Dendritic cell treated with granulocyte-macrophage colony-stimulating factor and Interleukin-4, amounts not matched to agents 40 ng/mL and 50 ng/mL, for 4 days (primary cell): ENCODE measurements at regions not wholly inside any gene's neighbourhood (a gene's known extent, or its start where the extent isn't known, plus 50 kb on each side); places are given as distances from the start of the nearest gene placed in this dataset.

Source experiments
- H3K27ac Mint-ChIP-seq: one replicate; pipeline ENCODE4 v1.8.0; 2022; ENCODE audit warnings: mild to moderate bottlenecking, mixed read lengths
- H3K27me3 Mint-ChIP-seq: one replicate; pipeline ENCODE4 v1.8.0; 2022; ENCODE audit warnings: mild to moderate bottlenecking, mixed read lengths
- H3K36me3 Mint-ChIP-seq: one replicate; pipeline ENCODE4 v1.8.0; 2022; ENCODE audit warnings: low read depth, mixed read lengths
- H3K4me1 Mint-ChIP-seq: one replicate; pipeline ENCODE4 v1.8.0; 2022; ENCODE audit warnings: low read depth, mixed read lengths
- H3K4me3 Mint-ChIP-seq: one replicate; pipeline ENCODE4 v1.8.0; 2022; ENCODE audit warnings: mild to moderate bottlenecking, moderate library complexity, mixed read lengths
- H3K9me3 Mint-ChIP-seq: one replicate; pipeline ENCODE4 v1.8.0; 2022; ENCODE audit warnings: mixed read lengths
- intact Hi-C: fragments of 100-400 bp; cut with micrococcal nuclease; formaldehyde crosslinking; loops from one replicate; pipeline ENCODE4 v1.15.0; 2022

GRCh38 chr17:68749349-68750207 is 148.4 kb upstream of the FAM20A start:
- peaks cover 14% of the 10 kb centered on the region for H3K9me3 Mint-ChIP-seq
- no peak overlapping the region for H3K27ac Mint-ChIP-seq
- no peaks in the 10 kb centered on the region for H3K36me3 Mint-ChIP-seq
- intact Hi-C loops: loop anchor here (10.0 kb wide), 1 partner anchor 135 kb away; no protein-coding TSS in a partner anchor
- peaks cover 6% of the 10 kb centered on the region for H3K4me1 Mint-ChIP-seq
- peaks cover 3% of the 10 kb centered on the region for H3K27me3 Mint-ChIP-seq
- H3K4me3 Mint-ChIP-seq: no peak overlapping the region

GRCh38 chr17:68748381-68748780 is 147.2 kb upstream of the FAM20A start:
- Mint-ChIP-seq H3K4me3 (no peak overlapping the region), H3K4me1 (peaks cover 6% of the 10 kb centered on the region), H3K27ac (no peak overlapping the region), H3K9me3 (peaks cover 14% of the 10 kb centered on the region), H3K27me3 (peaks cover 3% of the 10 kb centered on the region), H3K36me3 (no peaks in the 10 kb centered on the region)
- intact Hi-C loops: no loop called here

- Mint-ChIP-seq H3K4me3 (no peak overlapping the region), H3K36me3 (no peaks in the 10 kb centered on the region), H3K9me3 (peaks cover 23% of the 10 kb centered on the region), H3K27me3 (peaks cover 3% of the 10 kb centered on the region), H3K4me1 (no peaks in the 10 kb centered on the region), H3K27ac (no peak overlapping the region)
- intact Hi-C loops: no loop called here
Observed at GRCh38 chr17:68740555-68741447, 139.6 kb upstream of the FAM20A start.

- Mint-ChIP-seq H3K27me3 (peaks cover 3% of the 10 kb centered on the region), H3K36me3 (no peaks in the 10 kb centered on the region), H3K9me3 (peaks cover 11% of the 10 kb centered on the region), H3K27ac (no peak overlapping the region), H3K4me1 (peaks cover 2% of the 10 kb centered on the region), H3K4me3 (no peak overlapping the region)
- intact Hi-C loops: no loop called here
Observed at GRCh38 chr17:68737761-68738443, 136.7 kb upstream of the FAM20A start.

GRCh38 chr17:68734931-68735330 is 133.8 kb upstream of the FAM20A start:
- Mint-ChIP-seq H3K27me3 (no peaks in the 10 kb centered on the region), H3K4me1 (peaks cover 6% of the 10 kb centered on the region), H3K27ac (no peak overlapping the region), H3K9me3 (peaks cover 13% of the 10 kb centered on the region), H3K36me3 (no peaks in the 10 kb centered on the region), H3K4me3 (no peak overlapping the region)
- intact Hi-C loops: no loop called here

- no peaks in the 10 kb centered on the region for H3K36me3 Mint-ChIP-seq
- peaks cover 13% of the 10 kb centered on the region for H3K9me3 Mint-ChIP-seq
- H3K4me1 Mint-ChIP-seq: peaks cover 6% of the 10 kb centered on the region
- no peaks in the 10 kb centered on the region for H3K27me3 Mint-ChIP-seq
- intact Hi-C loops: no loop called here
- H3K4me3 Mint-ChIP-seq: no peak overlapping the region
- no peak overlapping the region for H3K27ac Mint-ChIP-seq
Observed at GRCh38 chr17:68734187-68734900, 133.2 kb upstream of the FAM20A start.

GRCh38 chr17:68733241-68734176 is 132.3 kb upstream of the FAM20A start:
- intact Hi-C loops: no loop called here
- H3K36me3 Mint-ChIP-seq: no peaks in the 10 kb centered on the region

GRCh38 chr17:68732301-68732749 is 131.2 kb upstream of the FAM20A start:
- Mint-ChIP-seq H3K9me3 (peaks cover 13% of the 10 kb centered on the region), H3K4me1 (peaks cover 6% of the 10 kb centered on the region), H3K36me3 (no peaks in the 10 kb centered on the region), H3K27me3 (no peaks in the 10 kb centered on the region), H3K27ac (no peak overlapping the region), H3K4me3 (no peak overlapping the region)
- intact Hi-C loops: no loop called here

More at GRCh38 chr17:68733241-68734176, 132.3 kb upstream of the FAM20A start:
- Mint-ChIP-seq H3K4me1 (peaks cover 6% of the 10 kb centered on the region), H3K9me3 (peaks cover 13% of the 10 kb centered on the region), H3K27ac (peak overlapping the region; percentile 22), H3K27me3 (no peaks in the 10 kb centered on the region), H3K4me3 (no peak overlapping the region)

- intact Hi-C loops: no loop called here
- Mint-ChIP-seq H3K27me3 (no peaks in the 10 kb centered on the region), H3K4me1 (peaks cover 6% of the 10 kb centered on the region), H3K27ac (no peak overlapping the region), H3K36me3 (no peaks in the 10 kb centered on the region), H3K9me3 (peaks cover 13% of the 10 kb centered on the region), H3K4me3 (no peak overlapping the region)
Observed at GRCh38 chr17:68731465-68731864, 130.3 kb upstream of the FAM20A start.

- Mint-ChIP-seq H3K27ac (no peak overlapping the region), H3K4me3 (no peak overlapping the region), H3K9me3 (no peaks in the 10 kb centered on the region), H3K36me3 (no peaks in the 10 kb centered on the region), H3K27me3 (peaks cover 5% of the 10 kb centered on the region), H3K4me1 (peaks cover 4% of the 10 kb centered on the region)
- intact Hi-C loops: loop anchor here (10.0 kb wide), 1 partner anchor 55 kb away; no protein-coding TSS in a partner anchor
Observed at GRCh38 chr17:68719431-68719830, 118.3 kb upstream of the FAM20A start.

- no peak overlapping the region for H3K4me3 Mint-ChIP-seq
- intact Hi-C loops: loop anchor here (10.0 kb wide), 1 partner anchor 54 kb away; no protein-coding TSS in a partner anchor
- no peaks in the 10 kb centered on the region for H3K9me3 Mint-ChIP-seq
Observed at GRCh38 chr17:68718926-68719325, 117.8 kb upstream of the FAM20A start.

GRCh38 chr17:68718465-68718864 is 117.3 kb upstream of the FAM20A start:
- H3K9me3 Mint-ChIP-seq: no peaks in the 10 kb centered on the region

More at GRCh38 chr17:68718926-68719325, 117.8 kb upstream of the FAM20A start:
- Mint-ChIP-seq H3K36me3 (no peaks in the 10 kb centered on the region), H3K27ac (no peak overlapping the region), H3K4me1 (peaks cover 5% of the 10 kb centered on the region), H3K27me3 (peaks cover 7% of the 10 kb centered on the region)

More at GRCh38 chr17:68718465-68718864, 117.3 kb upstream of the FAM20A start:
- intact Hi-C loops: loop anchor here (10.0 kb wide), 1 partner anchor 54 kb away; no protein-coding TSS in a partner anchor
- no peaks in the 10 kb centered on the region for H3K36me3 Mint-ChIP-seq
- no peak overlapping the region for H3K27ac Mint-ChIP-seq
- H3K4me1 Mint-ChIP-seq: peaks cover 5% of the 10 kb centered on the region
- H3K27me3 Mint-ChIP-seq: peaks cover 8% of the 10 kb centered on the region
- no peak overlapping the region for H3K4me3 Mint-ChIP-seq
